Activated naive CD4-positive, alpha-beta T cell treated with anti-CD3 and anti-CD28 coated beads, Interleukin-2, amount 50 U/mL, for 24 hours (primary cell): ENCODE measurements at regions not wholly inside any gene's neighbourhood (a gene's known extent, or its start where the extent isn't known, plus 50 kb on each side); places are given as distances from the start of the nearest gene placed in this dataset.

Experiments used
- H3K27ac Mint-ChIP-seq: one replicate; pipeline ENCODE4 v1.8.0; 2021; ENCODE audit warnings: mild to moderate bottlenecking, mixed read lengths
- H3K27me3 Mint-ChIP-seq: one replicate; pipeline ENCODE4 v1.8.0; 2021; ENCODE audit warnings: mixed read lengths
- H3K36me3 Mint-ChIP-seq: one replicate; pipeline ENCODE4 v1.8.0; 2021; ENCODE audit warnings: mixed read lengths
- H3K4me1 Mint-ChIP-seq: one replicate; pipeline ENCODE4 v1.8.0; 2021; ENCODE audit warnings: mixed read lengths
- H3K4me3 Mint-ChIP-seq: one replicate; pipeline ENCODE4 v1.8.0; 2021; ENCODE audit warnings: mild to moderate bottlenecking, mixed read lengths
- H3K9me3 Mint-ChIP-seq: one replicate; pipeline ENCODE4 v1.8.0; 2021; ENCODE audit warnings: mixed read lengths

- no peaks in the 10 kb centered on the region for H3K27me3 Mint-ChIP-seq
- H3K9me3 Mint-ChIP-seq = peaks cover 4% of the 10 kb centered on the region
- H3K4me3 Mint-ChIP-seq = no peak overlapping the region
- no peaks in the 10 kb centered on the region for H3K4me1 Mint-ChIP-seq
- no peaks in the 10 kb centered on the region for H3K36me3 Mint-ChIP-seq
- H3K27ac Mint-ChIP-seq = no peak overlapping the region
These were observed 645.6 kb downstream of the SOX5 start for GRCh38 chr12:23303821-23304220.

GRCh38 chr12:23333938-23334337 lies 615.5 kb downstream of the SOX5 start:
- Mint-ChIP-seq H3K4me1 (no peaks in the 10 kb centered on the region), H3K36me3 (no peaks in the 10 kb centered on the region), H3K9me3 (peaks cover 5% of the 10 kb centered on the region), H3K4me3 (no peak overlapping the region), H3K27ac (no peak overlapping the region), H3K27me3 (no peaks in the 10 kb centered on the region)

GRCh38 chr12:23335593-23335992 lies 613.9 kb downstream of the SOX5 start:
- no peaks in the 10 kb centered on the region for H3K4me1 Mint-ChIP-seq
- no peaks in the 10 kb centered on the region for H3K36me3 Mint-ChIP-seq
- H3K9me3 Mint-ChIP-seq = peaks cover 5% of the 10 kb centered on the region
- no peak overlapping the region for H3K4me3 Mint-ChIP-seq
- no peaks in the 10 kb centered on the region for H3K27me3 Mint-ChIP-seq
- no peak overlapping the region for H3K27ac Mint-ChIP-seq

GRCh38 chr12:23337213-23337612 lies 612.3 kb downstream of the SOX5 start:
- Mint-ChIP-seq H3K36me3 (no peaks in the 10 kb centered on the region), H3K27me3 (no peaks in the 10 kb centered on the region), H3K27ac (no peak overlapping the region), H3K9me3 (peaks cover 5% of the 10 kb centered on the region), H3K4me1 (no peaks in the 10 kb centered on the region), H3K4me3 (no peak overlapping the region)

- no peak overlapping the region for H3K4me3 Mint-ChIP-seq
- no peaks in the 10 kb centered on the region for H3K4me1 Mint-ChIP-seq
- H3K36me3 Mint-ChIP-seq = no peaks in the 10 kb centered on the region
- no peak overlapping the region for H3K27ac Mint-ChIP-seq
- no peaks in the 10 kb centered on the region for H3K27me3 Mint-ChIP-seq
- H3K9me3 Mint-ChIP-seq = peaks cover 5% of the 10 kb centered on the region
These were observed 609.1 kb downstream of the SOX5 start for GRCh38 chr12:23340351-23340750.

- H3K4me1 Mint-ChIP-seq = no peaks in the 10 kb centered on the region
- no peak overlapping the region for H3K4me3 Mint-ChIP-seq
- no peaks in the 10 kb centered on the region for H3K36me3 Mint-ChIP-seq
- no peaks in the 10 kb centered on the region for H3K27me3 Mint-ChIP-seq
- peaks cover 5% of the 10 kb centered on the region for H3K9me3 Mint-ChIP-seq
- H3K27ac Mint-ChIP-seq = no peak overlapping the region
These were observed 607.1 kb downstream of the SOX5 start for GRCh38 chr12:23342407-23342806.

GRCh38 chr12:23349564-23349963 lies 599.9 kb downstream of the SOX5 start:
- no peak overlapping the region for H3K4me3 Mint-ChIP-seq
- H3K27me3 Mint-ChIP-seq = no peaks in the 10 kb centered on the region
- no peak overlapping the region for H3K27ac Mint-ChIP-seq
- no peaks in the 10 kb centered on the region for H3K4me1 Mint-ChIP-seq
- no peaks in the 10 kb centered on the region for H3K36me3 Mint-ChIP-seq
- H3K9me3 Mint-ChIP-seq = no peaks in the 10 kb centered on the region

GRCh38 chr12:23350808-23351207 lies 598.7 kb downstream of the SOX5 start:
- H3K4me3 Mint-ChIP-seq = no peak overlapping the region
- no peaks in the 10 kb centered on the region for H3K9me3 Mint-ChIP-seq
- H3K4me1 Mint-ChIP-seq = no peaks in the 10 kb centered on the region
- no peaks in the 10 kb centered on the region for H3K27me3 Mint-ChIP-seq
- H3K27ac Mint-ChIP-seq = no peak overlapping the region
- H3K36me3 Mint-ChIP-seq = no peaks in the 10 kb centered on the region

- Mint-ChIP-seq H3K9me3 (no peaks in the 10 kb centered on the region), H3K36me3 (no peaks in the 10 kb centered on the region), H3K4me1 (no peaks in the 10 kb centered on the region), H3K4me3 (no peak overlapping the region), H3K27me3 (no peaks in the 10 kb centered on the region), H3K27ac (no peak overlapping the region)
These were observed 596.8 kb downstream of the SOX5 start for GRCh38 chr12:23352670-23353069.

GRCh38 chr12:23354800-23355199 lies 594.7 kb downstream of the SOX5 start:
- Mint-ChIP-seq H3K4me3 (no peak overlapping the region), H3K36me3 (no peaks in the 10 kb centered on the region), H3K9me3 (peaks cover 5% of the 10 kb centered on the region), H3K4me1 (no peaks in the 10 kb centered on the region), H3K27me3 (no peaks in the 10 kb centered on the region), H3K27ac (no peak overlapping the region)

GRCh38 chr12:23356440-23356839 lies 593.0 kb downstream of the SOX5 start:
- Mint-ChIP-seq H3K27me3 (no peaks in the 10 kb centered on the region), H3K4me1 (no peaks in the 10 kb centered on the region), H3K27ac (no peak overlapping the region), H3K9me3 (peaks cover 5% of the 10 kb centered on the region), H3K4me3 (no peak overlapping the region), H3K36me3 (no peaks in the 10 kb centered on the region)

- Mint-ChIP-seq H3K36me3 (no peaks in the 10 kb centered on the region), H3K4me1 (no peaks in the 10 kb centered on the region), H3K27ac (no peak overlapping the region), H3K27me3 (no peaks in the 10 kb centered on the region), H3K4me3 (no peak overlapping the region), H3K9me3 (peaks cover 5% of the 10 kb centered on the region)
These were observed 592.4 kb downstream of the SOX5 start for GRCh38 chr12:23356927-23357708.

- no peaks in the 10 kb centered on the region for H3K27me3 Mint-ChIP-seq
- H3K27ac Mint-ChIP-seq = no peak overlapping the region
- H3K4me1 Mint-ChIP-seq = no peaks in the 10 kb centered on the region
- H3K4me3 Mint-ChIP-seq = no peak overlapping the region
- no peaks in the 10 kb centered on the region for H3K36me3 Mint-ChIP-seq
- peaks cover 5% of the 10 kb centered on the region for H3K9me3 Mint-ChIP-seq
These were observed 589.3 kb downstream of the SOX5 start for GRCh38 chr12:23359975-23360701.

- no peak overlapping the region for H3K4me3 Mint-ChIP-seq
These were observed 587.5 kb downstream of the SOX5 start for GRCh38 chr12:23361971-23362370.

GRCh38 chr12:23368590-23368989 lies 580.9 kb downstream of the SOX5 start:
- H3K36me3 Mint-ChIP-seq = no peaks in the 10 kb centered on the region
- peaks cover 9% of the 10 kb centered on the region for H3K9me3 Mint-ChIP-seq
- no peaks in the 10 kb centered on the region for H3K27me3 Mint-ChIP-seq
- H3K27ac Mint-ChIP-seq = no peak overlapping the region
- no peaks in the 10 kb centered on the region for H3K4me1 Mint-ChIP-seq
- no peak overlapping the region for H3K4me3 Mint-ChIP-seq

More at GRCh38 chr12:23361971-23362370, 587.5 kb downstream of the SOX5 start:
- H3K27ac Mint-ChIP-seq = no peak overlapping the region
- H3K27me3 Mint-ChIP-seq = no peaks in the 10 kb centered on the region
- H3K4me1 Mint-ChIP-seq = no peaks in the 10 kb centered on the region
- H3K36me3 Mint-ChIP-seq = no peaks in the 10 kb centered on the region
- peaks cover 5% of the 10 kb centered on the region for H3K9me3 Mint-ChIP-seq

GRCh38 chr12:23375621-23376020 lies 573.8 kb downstream of the SOX5 start:
- no peaks in the 10 kb centered on the region for H3K4me1 Mint-ChIP-seq
- H3K36me3 Mint-ChIP-seq = peaks cover 5% of the 10 kb centered on the region
- no peak overlapping the region for H3K27ac Mint-ChIP-seq
- H3K9me3 Mint-ChIP-seq = peaks cover 29% of the 10 kb centered on the region
- no peaks in the 10 kb centered on the region for H3K27me3 Mint-ChIP-seq
- no peak overlapping the region for H3K4me3 Mint-ChIP-seq
